Peyer's patch (tissue), 4 donors: ENCODE measurements at regions not wholly inside any gene's neighbourhood (a gene's known extent, or its start where the extent isn't known, plus 50 kb on each side); places are given as distances from the start of the nearest gene placed in this dataset.

Experiments
- CTCF ChIP-seq, 6 experiments: fragments of 450-650 bp in 4 of 6; fragments of 200-600 bp in 2 of 6; sonication (generic) in 1 of 6; IDR thresholded peaks; one replicate each; pipeline ENCODE4 v1.5.1; 2017 to 2019; ENCODE audit warnings: antibody characterized with exemption in 6 of 6, mild to moderate bottlenecking in 3 of 6, moderate library complexity in 1 of 6
- POLR2A ChIP-seq, 2 donors: fragments of 450-650 bp; IDR thresholded peaks; one replicate each; pipeline ENCODE4 v1.5.1; 2017; ENCODE audit warnings: antibody characterized with exemption in 2 of 2, mild to moderate bottlenecking in 2 of 2, moderate library complexity in 2 of 2

GRCh38 chr4:119825696-119826095, 197.1 kb upstream of the PDE5A start:
- TF ChIP-seq CTCF (IDR thresholded peaks at IDR 0.05) (no peak), POLR2A (IDR thresholded peaks at IDR 0.05) (no peak)
